ENCODE measurements at regions not wholly inside any gene's neighbourhood (a gene's known extent, or its start where the extent isn't known, plus 50 kb on each side); places are given as distances from the start of the nearest gene placed in this dataset.

DNA sequence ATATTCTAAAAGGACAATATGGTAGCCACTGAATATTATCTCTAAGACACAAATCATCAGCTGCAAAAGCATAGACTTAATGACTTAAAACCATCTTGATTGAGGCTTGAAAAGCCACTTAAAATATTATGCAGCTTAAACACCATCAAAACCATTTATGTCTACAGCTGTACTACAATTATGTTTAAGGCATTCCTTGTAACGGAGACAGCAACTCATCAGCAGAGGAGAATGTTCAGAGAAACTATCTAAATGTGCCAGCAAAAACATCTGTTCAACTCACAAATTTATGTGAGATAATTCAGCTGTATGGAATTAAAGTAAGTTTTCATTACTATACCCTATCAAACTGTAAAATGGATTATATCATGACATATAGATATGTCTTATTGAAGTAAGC lies 147.9 kb upstream of the CTSO start:
- TF ChIP-seq, protein P1, sequence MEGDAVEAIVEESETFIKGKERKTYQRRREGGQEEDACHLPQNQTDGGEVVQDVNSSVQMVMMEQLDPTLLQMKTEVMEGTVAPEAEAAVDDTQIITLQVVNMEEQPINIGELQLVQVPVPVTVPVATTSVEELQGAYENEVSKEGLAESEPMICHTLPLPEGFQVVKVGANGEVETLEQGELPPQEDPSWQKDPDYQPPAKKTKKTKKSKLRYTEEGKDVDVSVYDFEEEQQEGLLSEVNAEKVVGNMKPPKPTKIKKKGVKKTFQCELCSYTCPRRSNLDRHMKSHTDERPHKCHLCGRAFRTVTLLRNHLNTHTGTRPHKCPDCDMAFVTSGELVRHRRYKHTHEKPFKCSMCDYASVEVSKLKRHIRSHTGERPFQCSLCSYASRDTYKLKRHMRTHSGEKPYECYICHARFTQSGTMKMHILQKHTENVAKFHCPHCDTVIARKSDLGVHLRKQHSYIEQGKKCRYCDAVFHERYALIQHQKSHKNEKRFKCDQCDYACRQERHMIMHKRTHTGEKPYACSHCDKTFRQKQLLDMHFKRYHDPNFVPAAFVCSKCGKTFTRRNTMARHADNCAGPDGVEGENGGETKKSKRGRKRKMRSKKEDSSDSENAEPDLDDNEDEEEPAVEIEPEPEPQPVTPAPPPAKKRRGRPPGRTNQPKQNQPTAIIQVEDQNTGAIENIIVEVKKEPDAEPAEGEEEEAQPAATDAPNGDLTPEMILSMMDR (conservative IDR thresholded peaks at IDR 0.05; ENCODE audit: low read length): no peak
- TF ChIP-seq EZH2phosphoT487 (IDR thresholded peaks at IDR 0.05; ENCODE audit: borderline replicate concordance, low read depth, low read length): no peak

All from OCI-LY7 (cell line).